Psoas muscle (tissue), 7 donors: ENCODE measurements at regions not wholly inside any gene's neighbourhood (a gene's known extent, or its start where the extent isn't known, plus 50 kb on each side); places are given as distances from the start of the nearest gene placed in this dataset.

ENCODE experiments used
- ATAC-seq, 4 donors: fragments of 200-7000 bp; cut with Tn5 transposase; one replicate each; pipeline ENCODE4 v1.9.1; 2020; ENCODE audit warnings: moderate library complexity in 3 of 4, mild to moderate bottlenecking in 2 of 4
- DNase-seq, 2 donors: peaks; one replicate each; pipeline ENCODE4 v3.0.0-alpha.2; 2020
- H3K27ac ChIP-seq: fragments of 200-600 bp; one replicate; pipeline ENCODE4 v1.8.0; 2022
- H3K27me3 ChIP-seq, 3 donors: fragments of 200-600 bp in 1 of 3; one replicate each; pipeline versions ENCODE4 v1.6.1 to v1.8.0; 2013 to 2022; ENCODE audit warnings: low read length in 2 of 3, mild to moderate bottlenecking in 2 of 3, moderate library complexity in 1 of 3; ENCODE audit not compliant: insufficient read depth in 3 of 3
- H3K36me3 ChIP-seq, 2 donors: fragments of 200-600 bp in 1 of 2; one replicate each; pipeline versions ENCODE4 v1.6.1 to v1.8.0; 2013 to 2022; ENCODE audit warnings: low read depth in 1 of 2, mild to moderate bottlenecking in 1 of 2, moderate library complexity in 1 of 2; ENCODE audit not compliant: insufficient read depth in 1 of 2
- H3K4me1 ChIP-seq: fragments of 200-600 bp; one replicate; pipeline ENCODE4 v1.8.0; 2022
- H3K4me3 ChIP-seq: fragments of 200-600 bp; one replicate; pipeline ENCODE4 v1.8.0; 2022; ENCODE audit warnings: mild to moderate bottlenecking
- H3K9me3 ChIP-seq: fragments of 200-600 bp; one replicate; pipeline ENCODE4 v1.8.0; 2022
- CTCF ChIP-seq: fragments of 200-600 bp; IDR thresholded peaks from one replicate; pipeline ENCODE4 v1.8.0; 2022; ENCODE audit warnings: antibody characterized with exemption
- WGBS, 3 donors: extraction: QIAGEN DNeasy Blood & Tissue Kit; methylation state at CpG; one replicate each; pipeline versions ENCODE4 v1.1.6 to v1.1.7; 2013; 5-methylcytosine and 5-hydroxymethylcytosine counted together
- intact Hi-C, 2 donors: fragments of 100-400 bp; cut with DNase I; formaldehyde crosslinking; loops; one replicate each; pipeline versions ENCODE4 v1.11.0 to v1.14.2; 2022
- donor health status: healthy with polysubstance abuse.
- donor health status: DM: no; HTN: no; CAD: no; lungs with moderate emphysema.
- donor health status: Bipolar disorder and iron deficiency.
- donor health status: healthy.
- donor health status: DM: yes; HTN: yes; CAD: no.
- donor health status: DM: no; HTN: no; CAD: no.
- donor health status: DM: yes; HTN: yes; CAD: no.

- Histone ChIP-seq H3K27ac (no peak overlapping the region), H3K4me1 (no peaks in the 10 kb centered on the region), H3K4me3 (no peak overlapping the region), H3K36me3 (no peaks in the 10 kb centered on the region), H3K27me3 (no peaks in the 10 kb centered on the region), H3K9me3 (no peaks in the 10 kb centered on the region)
- TF ChIP-seq CTCF: no peak
- intact Hi-C loops: no loop called here
- 74 to 90% (median 85%) methylated on average over 9 of the region's 9 CpGs for WGBS, 3 donors
- DNase-seq: no peak
- no peak for ATAC-seq
Measured at GRCh38 chr10:44207160-44207559, 177.7 kb downstream of the CXCL12 start.

GRCh38 chr10:44206127-44206818, 178.6 kb downstream of the CXCL12 start:
- Histone ChIP-seq H3K27ac (no peak overlapping the region), H3K36me3 (no peaks in the 10 kb centered on the region), H3K9me3 (no peaks in the 10 kb centered on the region), H3K4me3 (no peak overlapping the region), H3K27me3 (no peaks in the 10 kb centered on the region), H3K4me1 (no peaks in the 10 kb centered on the region)
- whole genome bisulfite sequencing, 3 donors: 88 to 92% (median 92%) methylated on average over 25 of the region's 25 CpGs
- DNase-seq (no peak), ATAC-seq (no peak)
- intact Hi-C loops: no loop called here
- no peak for TF ChIP-seq CTCF

- Histone ChIP-seq H3K27me3 (no peaks in the 10 kb centered on the region), H3K4me3 (no peak overlapping the region), H3K9me3 (no peaks in the 10 kb centered on the region), H3K27ac (no peak overlapping the region), H3K4me1 (no peaks in the 10 kb centered on the region), H3K36me3 (no peaks in the 10 kb centered on the region)
- no peak for TF ChIP-seq CTCF
- intact Hi-C loops: no loop called here
- WGBS, 3 donors: 38 to 52% (median 43%) methylated on average over 3 of the region's 3 CpGs
- ATAC-seq (peak in 1 of 4 donors; percentile 38), DNase-seq (no peak)
Measured at GRCh38 chr10:44205067-44205466, 179.8 kb downstream of the CXCL12 start.

- H3K9me3 ChIP-seq: no peaks in the 10 kb centered on the region
- TF ChIP-seq CTCF: no peak
- intact Hi-C loops: no loop called here
- ATAC-seq: no peak
- DNase-seq: no peak
- H3K36me3 ChIP-seq: no peaks in the 10 kb centered on the region
- no peaks in the 10 kb centered on the region for H3K4me1 ChIP-seq
- no peaks in the 10 kb centered on the region for H3K27me3 ChIP-seq
- no peak overlapping the region for H3K4me3 ChIP-seq
- H3K27ac ChIP-seq: no peak overlapping the region
Measured at GRCh38 chr10:44203535-44203934, 181.4 kb downstream of the CXCL12 start.

GRCh38 chr10:44202952-44203351, 181.9 kb downstream of the CXCL12 start:
- Histone ChIP-seq H3K27me3 (no peaks in the 10 kb centered on the region), H3K36me3 (no peaks in the 10 kb centered on the region), H3K4me3 (no peak overlapping the region), H3K27ac (no peak overlapping the region), H3K4me1 (no peaks in the 10 kb centered on the region), H3K9me3 (no peaks in the 10 kb centered on the region)
- DNase-seq (no peak), ATAC-seq (no peak)
- intact Hi-C loops: no loop called here
- WGBS, 3 donors: 84 to 89% (median 85%) methylated on average over 4 of the region's 4 CpGs
- TF ChIP-seq CTCF: no peak
